ENCODE measurements at regions not wholly inside any gene's neighbourhood (a gene's known extent, or its start where the extent isn't known, plus 50 kb on each side); places are given as distances from the start of the nearest gene placed in this dataset.

DNA sequence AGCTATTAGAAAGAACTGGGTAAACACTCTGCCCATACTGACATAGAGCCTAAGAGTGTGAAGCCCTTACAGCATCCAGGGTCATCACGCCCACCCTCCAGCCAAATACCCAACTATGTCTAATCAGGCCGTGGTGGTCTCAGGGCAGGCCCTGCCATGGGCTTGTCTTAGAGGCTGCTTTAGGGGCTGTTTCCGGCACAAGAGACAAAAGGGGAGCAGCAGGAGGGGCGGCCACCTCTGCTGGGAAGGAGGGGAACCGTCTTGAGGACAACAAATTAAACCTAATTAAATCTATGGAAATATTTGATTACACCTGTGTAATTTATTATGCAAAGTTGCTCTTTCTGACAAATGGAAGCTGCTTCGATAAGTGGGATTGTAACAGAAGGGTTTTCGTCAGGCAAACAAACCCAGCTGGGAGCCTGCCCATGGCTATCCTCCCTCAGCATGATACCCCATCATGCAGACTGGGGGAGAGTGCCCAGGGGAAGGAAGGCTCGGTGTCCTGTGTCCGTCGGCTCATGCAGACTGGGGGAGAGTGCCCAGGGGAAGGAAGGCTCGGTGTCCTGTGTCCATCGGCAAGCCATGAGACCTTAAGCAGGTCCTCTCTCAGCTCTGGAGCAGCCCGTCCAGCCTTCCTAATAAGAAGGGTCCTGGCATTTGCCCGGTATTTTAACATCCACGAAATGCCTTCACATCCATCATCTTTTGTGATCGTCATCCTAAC, 163.6 kb upstream of the B3GAT1 start:
- Mint-ChIP-seq H3K4me3 (no peak overlapping the region), H3K27me3 (ENCODE audit: low read depth) (peaks cover 24% of the 10 kb centered on the region), H3K27ac (no peak overlapping the region), H3K4me1 (no peaks in the 10 kb centered on the region), H3K36me3 (ENCODE audit: low read depth) (no peaks in the 10 kb centered on the region), H3K9me3 (no peaks in the 10 kb centered on the region)
- TF ChIP-seq, protein P1, sequence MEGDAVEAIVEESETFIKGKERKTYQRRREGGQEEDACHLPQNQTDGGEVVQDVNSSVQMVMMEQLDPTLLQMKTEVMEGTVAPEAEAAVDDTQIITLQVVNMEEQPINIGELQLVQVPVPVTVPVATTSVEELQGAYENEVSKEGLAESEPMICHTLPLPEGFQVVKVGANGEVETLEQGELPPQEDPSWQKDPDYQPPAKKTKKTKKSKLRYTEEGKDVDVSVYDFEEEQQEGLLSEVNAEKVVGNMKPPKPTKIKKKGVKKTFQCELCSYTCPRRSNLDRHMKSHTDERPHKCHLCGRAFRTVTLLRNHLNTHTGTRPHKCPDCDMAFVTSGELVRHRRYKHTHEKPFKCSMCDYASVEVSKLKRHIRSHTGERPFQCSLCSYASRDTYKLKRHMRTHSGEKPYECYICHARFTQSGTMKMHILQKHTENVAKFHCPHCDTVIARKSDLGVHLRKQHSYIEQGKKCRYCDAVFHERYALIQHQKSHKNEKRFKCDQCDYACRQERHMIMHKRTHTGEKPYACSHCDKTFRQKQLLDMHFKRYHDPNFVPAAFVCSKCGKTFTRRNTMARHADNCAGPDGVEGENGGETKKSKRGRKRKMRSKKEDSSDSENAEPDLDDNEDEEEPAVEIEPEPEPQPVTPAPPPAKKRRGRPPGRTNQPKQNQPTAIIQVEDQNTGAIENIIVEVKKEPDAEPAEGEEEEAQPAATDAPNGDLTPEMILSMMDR (IDR thresholded peaks at IDR 0.05; ENCODE audit: unreplicated experiment in 3 of 3): no peak

DNA sequence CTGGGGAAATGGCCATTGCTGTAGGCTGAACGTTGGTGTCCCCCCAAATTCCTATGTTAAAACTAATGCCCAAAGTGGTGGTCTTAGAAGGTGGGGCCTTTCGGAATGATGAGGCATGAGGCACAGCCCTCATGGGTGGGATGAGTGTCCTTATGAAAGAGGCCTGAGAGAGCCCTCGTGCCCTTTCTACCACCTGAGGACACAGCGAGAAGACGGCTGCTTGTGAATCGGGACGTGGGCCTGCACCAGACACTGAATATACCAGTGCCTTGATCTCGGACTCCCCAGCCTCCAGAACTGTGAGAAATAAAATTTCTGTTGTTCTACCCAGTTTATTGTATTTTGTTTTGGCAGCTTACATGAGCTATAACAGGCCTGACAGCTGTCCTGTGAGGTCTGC, 162.9 kb upstream of the B3GAT1 start:
- Mint-ChIP-seq H3K4me1 (no peaks in the 10 kb centered on the region), H3K36me3 (ENCODE audit: low read depth) (no peaks in the 10 kb centered on the region), H3K27ac (no peak overlapping the region), H3K9me3 (no peaks in the 10 kb centered on the region), H3K27me3 (ENCODE audit: low read depth) (peaks cover 24% of the 10 kb centered on the region), H3K4me3 (no peak overlapping the region)
- TF ChIP-seq, protein P1 (IDR thresholded peaks at IDR 0.05; ENCODE audit: unreplicated experiment in 3 of 3): no peak

DNA sequence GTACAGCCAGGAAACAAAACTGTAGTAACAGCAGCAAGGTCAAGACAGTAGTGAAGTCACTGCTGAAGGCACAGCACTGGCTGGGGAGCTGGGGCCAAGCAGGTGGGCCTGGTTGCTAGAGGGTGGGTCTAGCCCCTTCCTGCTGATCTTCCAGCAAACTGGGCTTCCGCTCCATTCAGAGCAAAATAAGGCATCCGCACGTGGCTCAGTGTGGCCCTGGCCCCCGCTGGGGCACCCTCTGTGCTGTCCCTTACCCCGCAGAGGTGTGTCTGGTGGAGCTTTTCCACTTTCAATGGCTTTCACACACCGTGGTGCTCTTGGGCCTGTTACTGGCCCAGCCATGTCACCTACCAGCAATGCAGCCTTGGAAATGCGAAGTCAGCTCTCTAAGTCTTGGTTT, 162.4 kb upstream of the B3GAT1 start:
- TF ChIP-seq, protein P1 (IDR thresholded peaks at IDR 0.05; ENCODE audit: unreplicated experiment in 3 of 3): no peak
- H3K4me1 Mint-ChIP-seq: no peaks in the 10 kb centered on the region

DNA sequence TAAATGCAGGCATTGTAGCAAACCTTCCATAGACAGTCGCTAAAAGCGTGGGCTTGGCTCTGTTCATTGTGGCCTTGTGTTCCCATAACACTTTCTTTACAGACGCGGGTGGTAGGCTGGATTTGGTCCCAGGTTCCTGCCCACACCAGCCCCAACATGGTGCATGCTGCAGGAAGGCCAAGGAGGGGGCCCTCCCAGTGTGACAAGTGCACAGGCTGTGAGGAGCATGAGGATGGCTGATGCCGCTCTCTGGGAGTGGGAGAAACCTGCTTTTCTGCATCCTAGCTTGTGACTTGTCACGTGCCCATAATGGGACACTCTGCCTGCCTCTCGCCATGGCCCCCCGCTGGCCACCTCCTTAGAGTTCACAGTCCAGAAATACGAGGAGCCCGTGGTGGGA, 161.8 kb upstream of the B3GAT1 start:
- H3K36me3 Mint-ChIP-seq (ENCODE audit: low read depth): no peaks in the 10 kb centered on the region
- no peaks in the 10 kb centered on the region for H3K9me3 Mint-ChIP-seq
- no peaks in the 10 kb centered on the region for H3K4me1 Mint-ChIP-seq
- no peak overlapping the region for H3K27ac Mint-ChIP-seq
- TF ChIP-seq, protein P1 (IDR thresholded peaks at IDR 0.05; ENCODE audit: unreplicated experiment in 3 of 3): no peak
- no peak overlapping the region for H3K4me3 Mint-ChIP-seq
- peaks cover 23% of the 10 kb centered on the region for H3K27me3 Mint-ChIP-seq (ENCODE audit: low read depth)

More for the DNA sequence above, 162.4 kb upstream of the B3GAT1 start:
- Mint-ChIP-seq H3K27ac (no peak overlapping the region), H3K27me3 (ENCODE audit: low read depth) (peaks cover 24% of the 10 kb centered on the region), H3K4me3 (no peak overlapping the region), H3K9me3 (no peaks in the 10 kb centered on the region), H3K36me3 (ENCODE audit: low read depth) (no peaks in the 10 kb centered on the region)

DNA sequence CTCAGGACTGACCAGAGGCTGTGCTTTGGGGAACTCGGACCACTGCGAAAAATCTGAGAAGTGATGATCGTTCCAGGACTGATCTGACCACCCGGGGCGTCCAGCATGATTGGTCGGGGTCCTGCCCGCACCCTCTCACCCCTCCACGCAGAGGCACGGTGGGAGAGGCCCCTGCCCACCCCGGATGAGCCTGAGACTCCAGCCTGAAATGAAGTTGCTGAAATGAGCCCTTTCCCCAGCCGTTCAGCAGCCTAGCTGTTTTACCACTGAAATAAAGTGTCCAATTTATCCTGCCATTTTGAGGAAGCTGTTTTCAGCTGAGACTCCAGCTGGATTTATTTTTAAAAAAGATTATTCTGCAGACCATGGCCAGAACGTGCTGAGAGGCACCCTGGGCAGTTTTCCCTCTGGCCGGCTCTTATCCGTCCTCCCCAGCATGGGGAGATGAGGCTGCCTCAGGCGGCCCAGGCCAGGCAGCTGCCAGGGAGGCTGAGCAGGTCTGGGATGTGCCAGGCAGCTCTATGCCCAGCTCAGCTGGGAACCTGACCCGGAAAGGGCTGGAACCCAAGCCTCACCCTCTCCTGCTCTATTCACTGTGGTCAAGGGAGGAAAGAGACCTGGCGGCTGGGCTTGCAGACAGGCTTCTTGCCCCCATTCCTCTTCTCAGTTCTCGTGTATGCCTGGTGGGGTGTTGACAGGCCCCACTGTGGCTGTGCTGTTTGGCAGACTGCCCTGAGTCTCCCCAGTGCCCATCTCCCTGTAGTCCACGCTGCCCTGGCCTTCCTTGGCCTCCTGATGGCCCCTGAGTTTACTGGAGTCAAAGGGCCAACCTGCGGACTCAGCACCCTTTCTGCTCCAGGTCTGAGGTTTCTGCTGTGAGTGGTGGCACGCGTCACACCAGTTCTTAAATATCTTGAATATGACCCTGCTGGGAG, 161.0 kb upstream of the B3GAT1 start:
- Mint-ChIP-seq H3K4me1 (no peaks in the 10 kb centered on the region), H3K27me3 (ENCODE audit: low read depth) (peaks cover 22% of the 10 kb centered on the region), H3K9me3 (no peaks in the 10 kb centered on the region), H3K36me3 (ENCODE audit: low read depth) (no peaks in the 10 kb centered on the region), H3K4me3 (no peak overlapping the region), H3K27ac (no peak overlapping the region)
- TF ChIP-seq, protein P1 (IDR thresholded peaks at IDR 0.05; ENCODE audit: unreplicated experiment in 3 of 3): no peak

Measured in nephron (organoid).